Left ventricle myocardium inferior (tissue), 1 donor: ENCODE measurements at regions not wholly inside any gene's neighbourhood (a gene's known extent, or its start where the extent isn't known, plus 50 kb on each side); places are given as distances from the start of the nearest gene placed in this dataset.

Experiments
- DNase-seq: peaks from one replicate; pipeline ENCODE4 v3.0.0-alpha.2; 2020
- H3K27ac ChIP-seq: fragments of 200-600 bp; replicated peaks from 2 replicates; pipeline ENCODE4 v1.8.0; 2021
- H3K27me3 ChIP-seq: fragments of 200-600 bp; 2 replicates; pipeline ENCODE4 v1.8.0; 2021; ENCODE audit warnings: low read depth
- H3K36me3 ChIP-seq: fragments of 200-600 bp; 2 replicates; pipeline ENCODE4 v1.8.0; 2021
- H3K4me1 ChIP-seq: fragments of 200-600 bp; 2 replicates; pipeline ENCODE4 v1.8.0; 2021
- H3K4me3 ChIP-seq: fragments of 200-600 bp; 2 replicates; pipeline ENCODE4 v1.8.0; 2021; ENCODE audit warnings: mild to moderate bottlenecking, moderate library complexity
- H3K9me3 ChIP-seq: fragments of 200-600 bp; replicated peaks from 2 replicates; pipeline ENCODE4 v1.8.0; 2021
- intact Hi-C: fragments of 100-400 bp; cut with micrococcal nuclease; formaldehyde crosslinking; loops from one replicate; pipeline ENCODE4 v1.11.0; 2022
- TF ChIP-seq, protein P1 (sequence below): fragments of 200-600 bp; IDR thresholded peaks from 2 replicates; pipeline ENCODE4 v1.8.0; 2021; ENCODE audit warnings: antibody characterized with exemption, mild to moderate bottlenecking, borderline replicate concordance
- donor health status: DM: no; HTN: yes; CAD: no; lungs with severe emphysema.

DNA sequence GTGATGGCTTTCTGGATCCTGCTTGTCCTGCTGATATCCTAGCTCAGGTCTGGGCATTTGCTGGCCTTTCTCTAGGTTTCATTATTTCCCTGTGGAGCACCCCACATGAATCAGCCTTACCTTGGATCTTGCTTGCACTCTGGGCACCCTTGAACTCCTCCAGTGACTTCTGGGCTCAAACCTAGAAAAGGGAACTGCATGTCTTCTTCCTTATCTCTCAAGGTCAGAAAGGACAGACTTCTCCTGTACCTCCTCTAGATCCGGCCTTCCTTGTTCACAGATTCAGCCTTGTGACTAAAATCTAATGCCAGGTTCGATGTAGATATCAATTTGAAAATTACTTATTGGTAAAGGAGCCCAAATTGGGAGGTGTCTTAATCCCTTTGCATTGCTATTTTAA, 267.9 kb downstream of the PARP8 start:
- Histone ChIP-seq H3K4me3 (no peak overlapping the region), H3K9me3 (no peaks in the 10 kb centered on the region), H3K4me1 (no peaks in the 10 kb centered on the region), H3K27ac (no peak overlapping the region), H3K27me3 (no peaks in the 10 kb centered on the region), H3K36me3 (no peaks in the 10 kb centered on the region)
- no peak for DNase-seq
- TF ChIP-seq, protein P1, sequence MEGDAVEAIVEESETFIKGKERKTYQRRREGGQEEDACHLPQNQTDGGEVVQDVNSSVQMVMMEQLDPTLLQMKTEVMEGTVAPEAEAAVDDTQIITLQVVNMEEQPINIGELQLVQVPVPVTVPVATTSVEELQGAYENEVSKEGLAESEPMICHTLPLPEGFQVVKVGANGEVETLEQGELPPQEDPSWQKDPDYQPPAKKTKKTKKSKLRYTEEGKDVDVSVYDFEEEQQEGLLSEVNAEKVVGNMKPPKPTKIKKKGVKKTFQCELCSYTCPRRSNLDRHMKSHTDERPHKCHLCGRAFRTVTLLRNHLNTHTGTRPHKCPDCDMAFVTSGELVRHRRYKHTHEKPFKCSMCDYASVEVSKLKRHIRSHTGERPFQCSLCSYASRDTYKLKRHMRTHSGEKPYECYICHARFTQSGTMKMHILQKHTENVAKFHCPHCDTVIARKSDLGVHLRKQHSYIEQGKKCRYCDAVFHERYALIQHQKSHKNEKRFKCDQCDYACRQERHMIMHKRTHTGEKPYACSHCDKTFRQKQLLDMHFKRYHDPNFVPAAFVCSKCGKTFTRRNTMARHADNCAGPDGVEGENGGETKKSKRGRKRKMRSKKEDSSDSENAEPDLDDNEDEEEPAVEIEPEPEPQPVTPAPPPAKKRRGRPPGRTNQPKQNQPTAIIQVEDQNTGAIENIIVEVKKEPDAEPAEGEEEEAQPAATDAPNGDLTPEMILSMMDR: no peak
- intact Hi-C loops: no loop called here

DNA sequence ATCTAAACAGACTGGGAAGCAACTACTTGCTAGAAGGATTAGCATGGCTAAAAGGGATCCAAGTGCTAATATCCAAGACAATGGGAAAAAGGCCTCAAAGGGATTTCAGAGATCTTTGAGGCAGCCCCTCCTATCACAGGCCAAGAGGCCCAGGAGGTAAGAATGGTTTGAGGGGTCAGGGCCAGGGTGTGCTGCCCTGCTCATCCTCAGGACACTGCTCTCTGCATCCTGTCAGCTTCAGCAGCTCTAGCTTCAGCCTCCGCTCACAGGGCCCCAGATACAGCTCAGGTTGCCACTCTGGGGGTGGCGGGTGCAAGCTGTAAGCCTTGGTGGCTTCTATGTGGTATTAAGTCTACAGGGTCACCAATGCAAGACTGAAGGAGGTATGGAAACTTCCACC, 278.7 kb downstream of the PARP8 start:
- H3K4me1 ChIP-seq: no peaks in the 10 kb centered on the region
- H3K4me3 ChIP-seq: no peak overlapping the region
- no peak overlapping the region for H3K27ac ChIP-seq
- no peaks in the 10 kb centered on the region for H3K27me3 ChIP-seq
- TF ChIP-seq, protein P1: no peak
- H3K36me3 ChIP-seq: no peaks in the 10 kb centered on the region
- DNase-seq: no peak
- H3K9me3 ChIP-seq: peaks cover 34% of the 10 kb centered on the region
- intact Hi-C loops: no loop called here

DNA sequence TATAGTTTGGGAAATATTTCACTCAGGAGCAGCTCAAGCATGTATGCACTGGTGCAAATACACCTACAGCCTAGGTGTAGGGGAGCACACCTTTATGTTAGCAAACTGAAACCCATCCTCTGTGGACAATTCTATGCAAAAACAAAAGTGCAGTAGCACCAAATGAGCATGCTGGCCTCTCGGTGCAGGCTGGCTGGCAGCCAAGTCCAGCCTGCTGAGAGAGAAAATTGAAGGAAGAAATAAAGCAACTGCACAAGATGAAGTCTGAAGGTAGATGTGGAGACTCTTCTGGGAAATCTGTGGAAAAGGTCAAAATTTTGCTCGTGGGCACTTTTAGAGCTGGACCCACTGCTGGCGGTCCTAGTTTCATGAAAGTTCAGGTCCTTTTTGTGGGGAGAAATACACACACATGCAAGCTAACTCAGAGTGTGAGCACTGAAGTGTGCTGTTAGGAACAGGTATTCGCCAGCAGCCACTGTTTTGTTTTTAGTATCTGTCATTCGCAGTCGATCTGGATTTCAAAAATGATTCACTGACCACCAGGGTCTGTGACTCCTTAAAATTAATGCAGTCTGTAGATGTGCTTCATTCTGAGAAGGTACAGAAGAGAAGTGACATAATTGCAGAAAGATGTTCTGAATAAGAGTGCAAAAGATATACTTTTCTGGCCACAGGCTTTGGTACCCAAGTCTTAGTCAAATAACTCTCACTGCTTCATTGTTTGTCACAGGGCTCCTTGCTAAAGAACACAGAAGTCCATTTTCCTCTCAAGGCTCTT, 281.7 kb downstream of the PARP8 start:
- Histone ChIP-seq H3K4me3 (no peak overlapping the region), H3K27ac (no peak overlapping the region), H3K36me3 (no peaks in the 10 kb centered on the region), H3K27me3 (no peaks in the 10 kb centered on the region), H3K4me1 (no peaks in the 10 kb centered on the region), H3K9me3 (peaks cover 19% of the 10 kb centered on the region)
- DNase-seq: no peak
- intact Hi-C loops: no loop called here
- TF ChIP-seq, protein P1: no peak

DNA sequence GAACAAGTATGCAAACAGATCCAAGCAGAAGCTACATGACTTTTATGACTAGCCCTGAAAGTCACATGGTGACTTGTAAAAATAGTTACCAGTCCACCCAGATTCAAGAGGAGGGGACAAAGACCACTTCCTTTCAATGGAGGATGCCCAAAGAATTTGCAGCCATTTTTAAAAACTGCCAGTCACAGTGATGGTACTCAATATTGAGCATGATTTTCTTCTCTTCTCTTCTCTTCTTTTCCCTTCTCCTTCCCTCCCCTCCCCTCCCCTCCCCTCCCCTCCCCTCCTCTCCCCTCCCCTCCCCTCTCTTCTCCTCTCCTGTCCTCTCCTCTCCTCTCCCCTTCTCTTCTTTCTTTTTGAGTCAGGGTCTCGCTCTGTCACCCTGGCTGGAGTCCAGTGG, 286.9 kb downstream of the PARP8 start:
- H3K27ac ChIP-seq: no peak overlapping the region
- no peaks in the 10 kb centered on the region for H3K36me3 ChIP-seq
- H3K27me3 ChIP-seq: peaks cover 44% of the 10 kb centered on the region
- H3K9me3 ChIP-seq: no peaks in the 10 kb centered on the region
- intact Hi-C loops: no loop called here
- no peak for DNase-seq
- TF ChIP-seq, protein P1: no peak
- no peaks in the 10 kb centered on the region for H3K4me1 ChIP-seq
- H3K4me3 ChIP-seq: no peak overlapping the region

DNA sequence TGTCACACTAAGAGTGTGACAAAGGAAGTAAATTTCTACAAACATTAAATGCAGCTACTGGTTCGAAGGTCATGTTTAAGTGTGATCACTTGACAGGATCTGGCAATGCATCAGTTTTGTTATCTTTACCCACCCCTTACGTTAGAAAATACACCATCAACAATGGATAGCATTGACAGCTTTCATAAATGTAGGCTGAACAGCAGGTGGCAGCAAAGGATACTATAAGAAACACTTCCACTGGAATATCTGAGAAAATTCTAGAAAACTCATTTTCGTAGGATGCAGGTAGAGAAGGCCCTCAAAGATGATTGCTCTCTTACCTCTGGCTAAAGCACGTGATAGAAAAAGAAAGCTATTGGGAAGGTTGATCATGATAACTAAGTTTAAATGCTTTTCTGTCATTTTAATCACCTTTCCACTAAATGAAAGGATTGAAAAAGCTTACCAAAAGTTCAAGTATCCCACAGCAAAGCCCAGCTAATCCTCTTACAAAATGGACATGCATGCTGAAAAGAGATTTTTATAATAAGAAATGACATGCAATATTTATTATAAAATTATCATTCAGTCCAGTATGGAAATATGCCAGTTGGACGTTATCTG, 292.5 kb downstream of the PARP8 start:
- no peak for DNase-seq
- Histone ChIP-seq H3K27ac (no peak overlapping the region), H3K4me1 (peaks cover 10% of the 10 kb centered on the region), H3K9me3 (no peaks in the 10 kb centered on the region), H3K4me3 (no peak overlapping the region), H3K27me3 (peaks cover 89% of the 10 kb centered on the region), H3K36me3 (no peaks in the 10 kb centered on the region)
- intact Hi-C loops: loop anchor here (5.0 kb wide), 1 partner anchor 1048 kb away; no protein-coding TSS in a partner anchor
- TF ChIP-seq, protein P1: peak; percentile 67
